Thoracic aorta (tissue), 2 donors: ENCODE measurements at regions not wholly inside any gene's neighbourhood (a gene's known extent, or its start where the extent isn't known, plus 50 kb on each side); places are given as distances from the start of the nearest gene placed in this dataset.
"Not testable (repeated sequence)": the region's sequence is repeated elsewhere in the genome, so short reads cannot be mapped to it uniquely, and the experiment has no call there.

Experiments used
- ATAC-seq: fragments of 150-250 bp; one replicate; pipeline ENCODE4 v1.8.0; 2017; ENCODE audit warnings: low read depth; ENCODE audit not compliant: insufficient number of reproducible peaks, low FRiP score
- DNase-seq: peaks from one replicate; pipeline ENCODE4 v3.0.0-alpha.2; 2020; ENCODE audit warnings: low spot score
- H3K27ac ChIP-seq, 2 donors: fragments of 200-600 bp; sonication (generic); 1 replicate in 1 of 2; 2 replicates in 1 of 2; pipeline ENCODE4 v1.5.1; 2016; ENCODE audit warnings: mild to moderate bottlenecking in 2 of 2, moderate library complexity in 2 of 2
- H3K27me3 ChIP-seq: fragments of 200-600 bp; sonication (generic); replicated peaks from 2 replicates; pipeline ENCODE4 v1.6.0; 2016; ENCODE audit warnings: mild to moderate bottlenecking; ENCODE audit not compliant: insufficient read depth
- H3K36me3 ChIP-seq: fragments of 200-600 bp; sonication (generic); one replicate; pipeline ENCODE4 v1.5.1; 2016
- H3K4me1 ChIP-seq, 2 donors: fragments of 200-600 bp; sonication (generic); 1 replicate in 1 of 2; 2 replicates in 1 of 2; pipeline versions ENCODE4 v1.5.1 to v1.6.0; 2016; ENCODE audit warnings: low read depth in 2 of 2, mild to moderate bottlenecking in 1 of 2; ENCODE audit not compliant: control insufficient read depth in 1 of 2
- H3K4me3 ChIP-seq: fragments of 200-600 bp; sonication (generic); 2 replicates; pipeline ENCODE4 v1.5.1; 2016; ENCODE audit warnings: mild to moderate bottlenecking
- H3K9me3 ChIP-seq: fragments of 200-600 bp; sonication (generic); 2 replicates; pipeline ENCODE4 v1.5.1; 2016
- CTCF ChIP-seq: fragments of 200-600 bp; sonication (generic); IDR thresholded peaks from one replicate; pipeline ENCODE4 v1.5.1; 2019; ENCODE audit warnings: antibody characterized with exemption

- Histone ChIP-seq H3K4me1 (peaks cover 3 to 18% of the 10 kb centered on the region in 2 donors), H3K9me3 (no peaks in the 10 kb centered on the region), H3K27me3 (no peaks in the 10 kb centered on the region), H3K27ac (no peak overlapping the region), H3K36me3 (no peaks in the 10 kb centered on the region), H3K4me3 (no peak overlapping the region)
- DNase-seq (no peak), ATAC-seq (peak; percentile 62)
- TF ChIP-seq CTCF = no peak
Observed at GRCh38 chr2:18047896-18048657, 169.6 kb downstream of the KCNS3 start.

- H3K27ac ChIP-seq = no peak overlapping the region
- TF ChIP-seq CTCF = no peak
- no peaks in the 10 kb centered on the region for H3K27me3 ChIP-seq
- no peak overlapping the region for H3K4me3 ChIP-seq
- no peak for ATAC-seq
- H3K9me3 ChIP-seq = no peaks in the 10 kb centered on the region
- no peak for DNase-seq
- H3K4me1 ChIP-seq = peaks cover 3 to 18% of the 10 kb centered on the region in 2 donors
- no peaks in the 10 kb centered on the region for H3K36me3 ChIP-seq
Observed at GRCh38 chr2:18047213-18047611, 168.7 kb downstream of the KCNS3 start.

- no peak for ATAC-seq
- H3K4me3 ChIP-seq = no peak overlapping the region
- H3K27ac ChIP-seq = no peak overlapping the region
- no peaks in the 10 kb centered on the region for H3K9me3 ChIP-seq
- H3K27me3 ChIP-seq = no peaks in the 10 kb centered on the region
- H3K36me3 ChIP-seq = no peaks in the 10 kb centered on the region
- no peak for TF ChIP-seq CTCF
- H3K4me1 ChIP-seq = peaks cover 3 to 18% of the 10 kb centered on the region in 2 donors
- DNase-seq = no peak
Observed at GRCh38 chr2:18046558-18047212, 168.2 kb downstream of the KCNS3 start.

- TF ChIP-seq CTCF = no peak
- Histone ChIP-seq H3K4me3 (no peak overlapping the region), H3K27me3 (no peaks in the 10 kb centered on the region), H3K27ac (no peak overlapping the region), H3K9me3 (no peaks in the 10 kb centered on the region), H3K36me3 (no peaks in the 10 kb centered on the region), H3K4me1 (peaks cover 3 to 18% of the 10 kb centered on the region in 2 donors)
- no peak for DNase-seq
- ATAC-seq = no peak
Observed at GRCh38 chr2:18046017-18046416, 167.6 kb downstream of the KCNS3 start.

- no peak for ATAC-seq
- no peak overlapping the region for H3K4me3 ChIP-seq
- no peak for DNase-seq
Observed at GRCh38 chr2:18045230-18045629, 166.8 kb downstream of the KCNS3 start.

GRCh38 chr2:18017381-18017780 lies 138.9 kb downstream of the KCNS3 start:
- ATAC-seq, DNase-seq, H3K4me1 ChIP-seq, H3K36me3 ChIP-seq, H3K4me3 ChIP-seq, H3K27ac ChIP-seq, H3K9me3 ChIP-seq, H3K27me3 ChIP-seq: not testable (repeated sequence)

More at GRCh38 chr2:18045230-18045629, 166.8 kb downstream of the KCNS3 start:
- no peaks in the 10 kb centered on the region for H3K9me3 ChIP-seq
- peaks cover 3 to 18% of the 10 kb centered on the region in 2 donors for H3K4me1 ChIP-seq
- TF ChIP-seq CTCF = no peak
- H3K27me3 ChIP-seq = no peaks in the 10 kb centered on the region
- H3K27ac ChIP-seq = no peak overlapping the region
- H3K36me3 ChIP-seq = no peaks in the 10 kb centered on the region
